Astrocyte of the cerebellum (primary cell): ENCODE measurements at regions not wholly inside any gene's neighbourhood (a gene's known extent, or its start where the extent isn't known, plus 50 kb on each side); places are given as distances from the start of the nearest gene placed in this dataset.

Experiments
- DNase-seq: peaks from one replicate; pipeline ENCODE4 v3.0.0-alpha.2; 2011; ENCODE audit warnings: low read depth
- H3K4me3 ChIP-seq: 2 replicates; pipeline ENCODE4 v1.5.1; 2011; ENCODE audit warnings: mild to moderate bottlenecking, low read depth, low read length, moderate library complexity
- in situ Hi-C: cut with HindIII; loops from 2 replicates; pipeline ENCODE4 v1.10.0; 2017; ENCODE audit warnings: low sequenced_read_pairs
- TF ChIP-seq, protein P1 (sequence below): IDR thresholded peaks from 2 replicates; pipeline ENCODE4 v1.5.1; 2012; ENCODE audit warnings: low read length, low read depth, moderate library complexity, mild to moderate bottlenecking; ENCODE audit errors: missing control alignments

DNA sequence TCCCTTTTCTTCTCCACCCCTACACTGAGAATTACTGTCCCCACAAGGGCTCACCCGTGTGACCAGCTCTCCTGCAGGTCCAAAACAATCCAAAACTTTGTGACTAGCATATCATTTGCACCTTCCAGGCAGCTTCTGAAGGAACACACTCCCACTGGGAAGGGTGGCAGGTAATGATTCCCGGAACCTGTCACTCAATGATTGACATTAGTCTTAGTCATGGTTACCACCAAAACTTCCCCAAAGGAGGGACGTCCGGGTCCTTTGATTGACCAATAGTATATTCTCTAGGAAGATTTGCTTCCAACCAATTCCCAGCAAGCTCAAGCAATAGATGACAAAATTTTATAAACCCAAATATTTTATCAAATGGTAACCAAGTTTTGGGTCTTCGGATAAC is 127.7 kb upstream of the MYLIP start:
- in situ Hi-C loops, result no loop called here
- TF ChIP-seq, protein P1, sequence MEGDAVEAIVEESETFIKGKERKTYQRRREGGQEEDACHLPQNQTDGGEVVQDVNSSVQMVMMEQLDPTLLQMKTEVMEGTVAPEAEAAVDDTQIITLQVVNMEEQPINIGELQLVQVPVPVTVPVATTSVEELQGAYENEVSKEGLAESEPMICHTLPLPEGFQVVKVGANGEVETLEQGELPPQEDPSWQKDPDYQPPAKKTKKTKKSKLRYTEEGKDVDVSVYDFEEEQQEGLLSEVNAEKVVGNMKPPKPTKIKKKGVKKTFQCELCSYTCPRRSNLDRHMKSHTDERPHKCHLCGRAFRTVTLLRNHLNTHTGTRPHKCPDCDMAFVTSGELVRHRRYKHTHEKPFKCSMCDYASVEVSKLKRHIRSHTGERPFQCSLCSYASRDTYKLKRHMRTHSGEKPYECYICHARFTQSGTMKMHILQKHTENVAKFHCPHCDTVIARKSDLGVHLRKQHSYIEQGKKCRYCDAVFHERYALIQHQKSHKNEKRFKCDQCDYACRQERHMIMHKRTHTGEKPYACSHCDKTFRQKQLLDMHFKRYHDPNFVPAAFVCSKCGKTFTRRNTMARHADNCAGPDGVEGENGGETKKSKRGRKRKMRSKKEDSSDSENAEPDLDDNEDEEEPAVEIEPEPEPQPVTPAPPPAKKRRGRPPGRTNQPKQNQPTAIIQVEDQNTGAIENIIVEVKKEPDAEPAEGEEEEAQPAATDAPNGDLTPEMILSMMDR, result no peak
- no peak overlapping the region for H3K4me3 ChIP-seq
- no peak for DNase-seq

DNA sequence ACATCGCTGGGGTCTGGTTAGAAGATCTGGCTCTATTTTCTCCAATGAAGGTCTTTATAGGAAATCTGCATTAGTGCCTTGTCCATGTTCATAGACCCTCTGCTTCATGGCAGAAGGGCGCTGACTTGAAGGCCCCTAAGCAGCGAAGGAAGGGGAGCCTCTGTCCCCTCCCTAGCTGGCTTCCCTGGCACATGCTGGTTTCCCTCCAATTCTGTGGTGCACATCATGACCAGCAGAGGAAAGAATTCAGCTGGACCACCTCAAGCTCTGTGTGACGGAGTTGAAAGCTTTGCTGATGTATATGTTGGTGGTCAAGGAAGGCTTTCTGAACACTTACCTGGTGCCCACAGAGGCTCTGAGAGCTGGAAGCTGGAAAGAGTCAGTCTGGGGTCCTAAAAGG is 129.7 kb upstream of the MYLIP start:
- H3K4me3 ChIP-seq, result no peak overlapping the region
- TF ChIP-seq, protein P1, result no peak
- DNase-seq, result no peak
- in situ Hi-C loops, result no loop called here

DNA sequence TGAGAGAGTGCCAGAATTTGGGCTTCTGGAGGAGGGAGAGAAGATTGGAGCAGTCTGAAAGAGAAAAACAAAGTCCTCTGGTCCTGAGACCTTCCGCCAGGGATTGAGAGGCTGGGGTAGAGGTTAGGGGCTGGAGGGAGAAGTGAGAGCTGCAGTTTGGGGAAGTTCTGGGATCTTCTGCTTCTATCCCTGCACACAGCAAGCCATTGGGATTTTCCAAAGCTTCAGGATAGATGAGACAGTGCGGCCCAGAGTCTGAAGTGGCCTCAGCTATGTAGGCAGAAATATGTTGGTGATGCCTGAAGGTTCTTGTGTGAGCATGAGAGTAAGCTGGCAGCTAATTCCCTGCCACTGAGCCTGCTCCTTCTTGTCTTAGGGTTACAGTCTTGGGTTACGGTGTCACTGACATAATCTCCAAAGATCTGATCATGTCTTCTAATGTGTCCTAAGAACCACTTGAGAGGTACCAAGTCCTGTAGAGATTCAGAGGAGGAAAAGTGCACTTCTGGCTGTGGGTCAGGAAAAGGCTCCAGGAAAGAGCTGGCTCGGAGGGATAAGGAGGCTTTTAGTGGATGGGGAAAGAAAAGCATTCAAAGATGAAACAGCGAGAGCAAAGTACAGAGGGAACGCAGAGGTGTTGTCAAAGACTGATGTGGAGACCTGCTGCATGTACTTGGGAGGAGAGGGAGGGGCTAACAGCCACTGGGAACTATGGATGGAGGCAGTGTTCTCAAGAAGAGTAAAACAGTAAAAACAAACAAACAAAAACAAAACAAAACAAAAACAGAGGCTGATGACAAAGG is 131.1 kb upstream of the MYLIP start:
- H3K4me3 ChIP-seq, result no peak overlapping the region
- DNase-seq, result no peak
- TF ChIP-seq, protein P1, result no peak
- in situ Hi-C loops, result no loop called here

DNA sequence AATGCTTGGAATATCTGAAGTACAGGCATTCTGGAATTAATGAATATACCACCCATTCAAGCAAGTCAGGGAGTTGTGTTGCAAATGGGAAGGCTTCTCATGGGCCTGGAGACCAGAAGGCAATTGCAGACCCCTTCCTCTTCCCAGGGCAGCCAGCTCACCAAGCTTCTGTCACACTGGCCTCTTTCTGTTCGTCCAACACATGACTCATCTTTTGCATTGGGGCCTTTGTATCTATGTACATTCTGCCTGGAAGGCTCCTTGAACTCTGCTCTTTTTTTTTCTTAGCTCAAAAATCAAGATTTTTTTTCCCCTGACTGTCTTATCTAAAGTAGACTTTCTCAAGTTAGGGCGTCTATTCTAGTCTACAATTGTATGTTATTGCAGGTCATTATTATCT is 132.9 kb upstream of the MYLIP start:
- DNase-seq, result no peak
- in situ Hi-C loops, result no loop called here
- no peak overlapping the region for H3K4me3 ChIP-seq
- TF ChIP-seq, protein P1, result no peak

DNA sequence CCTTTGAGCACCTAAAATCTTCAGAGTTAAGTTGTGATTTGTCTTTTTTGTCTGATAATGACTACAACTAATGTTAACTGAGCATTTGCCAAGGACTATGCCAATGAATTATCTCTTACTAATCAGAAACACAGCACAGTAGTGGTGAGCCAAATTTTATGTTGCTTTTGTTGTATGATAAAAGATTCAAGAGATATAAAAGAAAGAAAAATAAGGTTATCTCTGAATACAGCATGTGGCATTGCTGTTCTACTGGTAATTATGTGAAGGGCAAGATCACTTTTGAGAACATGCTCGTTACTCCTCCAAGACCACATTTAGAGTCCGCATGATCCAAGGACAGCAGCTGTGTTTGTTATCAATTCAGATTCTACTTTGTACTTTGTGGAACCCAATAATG is 133.4 kb upstream of the MYLIP start:
- H3K4me3 ChIP-seq, result no peak overlapping the region
- no peak for DNase-seq
- TF ChIP-seq, protein P1, result no peak
- in situ Hi-C loops, result no loop called here

DNA sequence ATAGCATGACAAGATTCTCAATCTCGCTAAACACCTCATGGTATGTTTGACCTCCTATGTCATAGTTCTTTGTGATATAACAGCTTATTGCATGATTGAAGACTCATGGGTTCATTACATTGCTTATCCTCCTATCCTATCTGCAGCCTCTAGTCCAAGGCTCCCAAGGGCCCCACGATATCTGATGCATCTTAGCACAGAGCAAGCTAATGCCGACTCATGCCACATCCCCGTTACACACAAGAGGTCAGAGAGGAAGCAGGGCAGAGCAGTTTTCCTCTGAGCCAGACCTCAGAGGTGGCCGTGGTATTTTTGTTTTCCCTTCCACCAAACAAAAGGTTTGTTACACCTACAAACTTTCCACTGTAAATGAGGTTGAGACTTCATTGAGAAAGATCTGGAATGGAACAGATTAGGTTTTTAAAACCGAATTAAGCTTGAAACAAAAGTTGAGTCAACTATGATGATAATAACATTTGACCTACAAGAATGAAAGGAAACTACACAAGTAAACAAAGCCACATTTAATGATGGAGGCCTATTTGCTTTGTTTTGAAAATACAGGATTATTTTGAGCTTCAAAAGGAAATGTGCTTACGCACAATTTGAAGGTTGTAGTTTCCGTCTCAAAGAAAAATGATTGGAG is 133.9 kb upstream of the MYLIP start:
- DNase-seq, result no peak
- in situ Hi-C loops, result no loop called here
- TF ChIP-seq, protein P1, result no peak
- H3K4me3 ChIP-seq, result no peak overlapping the region
